OCI-LY7 (cell line): ENCODE measurements at regions not wholly inside any gene's neighbourhood (a gene's known extent, or its start where the extent isn't known, plus 50 kb on each side); places are given as distances from the start of the nearest gene placed in this dataset.

ENCODE experiments used
- BruUV-seq: library from RNA; stranded (reverse); fragments of 400-500 nt; replicated peaks from 2 replicates; lab custom pipeline; 2021; lab: Mats Ljungman, UMichigan
- CTCF ChIA-PET: fragments of 300-600 bp; sonication (Branson Sonifier 250); formaldehyde crosslinking; loops from one replicate; lab custom pipeline; 2022; ENCODE audit warnings: antibody characterized with exemption; ENCODE audit not compliant: unreplicated experiment; lab: Charles Lee
- POLR2A ChIA-PET: fragments of 300-600 bp; sonication (Branson Sonifier 250); formaldehyde crosslinking; loops from one replicate; lab custom pipeline; 2022; ENCODE audit warnings: antibody characterized with exemption; lab: Charles Lee
- DNase-seq: peaks from one replicate; pipeline ENCODE4 v3.0.0-alpha.2; 2015; ENCODE audit warnings: low spot score
- H2AFZ ChIP-seq: fragments of 200-600 bp; sonication (generic), shearing (Covaris generic); 2 replicates; pipeline ENCODE4 v1.6.1; 2014; ENCODE audit warnings: mild to moderate bottlenecking, antibody characterized with exemption, low read length, moderate library complexity
- H3K27ac ChIP-seq: fragments of 200-600 bp; sonication (generic); 2 replicates; pipeline ENCODE4 v1.5.1; 2014; ENCODE audit warnings: mixed run types, low read depth, mild to moderate bottlenecking, moderate library complexity, low read length, inconsistent platforms; ENCODE audit not compliant: poor library complexity, severe bottlenecking
- H3K36me3 ChIP-seq: fragments of 200-600 bp; sonication (generic); 2 replicates; pipeline ENCODE4 v1.6.1; 2014; ENCODE audit warnings: mild to moderate bottlenecking, antibody characterized with exemption, low read length, moderate library complexity, mixed read lengths; ENCODE audit not compliant: insufficient read depth
- H3K4me1 ChIP-seq: fragments of 200-600 bp; sonication (generic); 2 replicates; pipeline ENCODE4 v1.5.1; 2014; ENCODE audit warnings: mild to moderate bottlenecking, low read length; ENCODE audit not compliant: insufficient read depth, poor library complexity, severe bottlenecking
- H3K4me2 ChIP-seq: fragments of 200-600 bp; sonication (generic); 2 replicates; pipeline ENCODE4 v1.6.1; 2014; ENCODE audit warnings: mild to moderate bottlenecking, low read length
- H3K4me3 ChIP-seq: fragments of 200-600 bp; sonication (generic); 2 replicates; pipeline ENCODE4 v1.5.1; 2014; ENCODE audit warnings: mild to moderate bottlenecking, low read depth, low read length; ENCODE audit not compliant: poor library complexity, severe bottlenecking
- H3K79me2 ChIP-seq: fragments of 200-600 bp; sonication (generic); 2 replicates; pipeline ENCODE4 v1.6.1; 2016; ENCODE audit warnings: low read depth, mild to moderate bottlenecking, low read length, moderate library complexity, mixed read lengths; ENCODE audit not compliant: insufficient read depth
- H3K9me2 ChIP-seq: fragments of 200-600 bp; sonication (generic); 2 replicates; pipeline ENCODE4 v1.6.1; 2016; ENCODE audit warnings: mild to moderate bottlenecking, low read length, mixed read lengths; ENCODE audit not compliant: insufficient read depth
- H3K9me3 ChIP-seq: fragments of 200-600 bp; sonication (generic); 2 replicates; pipeline ENCODE4 v1.6.1; 2014; ENCODE audit warnings: mild to moderate bottlenecking, mixed run types, low read length, mixed read lengths
- H4K20me1 ChIP-seq: fragments of 200-600 bp; sonication (generic); 2 replicates; pipeline ENCODE4 v1.6.1; 2014; ENCODE audit warnings: mild to moderate bottlenecking, antibody characterized with exemption, low read length, moderate library complexity, mixed read lengths; ENCODE audit not compliant: insufficient read depth
- CTCF ChIP-seq: fragments of 200-600 bp; sonication (generic); conservative IDR thresholded peaks from 2 replicates; pipeline ENCODE4 v1.5.1; 2014; ENCODE audit warnings: mild to moderate bottlenecking, antibody characterized with exemption, low read length, moderate library complexity, mixed read lengths
- EZH2phosphoT487 ChIP-seq: fragments of 200-600 bp; sonication (generic); IDR thresholded peaks from 2 replicates; pipeline ENCODE4 v1.6.1; 2018; ENCODE audit warnings: low read depth, borderline replicate concordance, mild to moderate bottlenecking, mixed run types, antibody characterized with exemption, low read length, moderate library complexity, mixed read lengths
- intact Hi-C: fragments of 100-400 bp; cut with micrococcal nuclease; formaldehyde crosslinking; loops from one replicate; pipeline ENCODE4 v1.10.0; 2022; ENCODE audit not compliant: unreplicated experiment

- BruUV-seq: no TSS peak
- Histone ChIP-seq H2AFZ (no peak overlapping the region), H3K4me3 (no peak overlapping the region), H3K36me3 (no peaks in the 10 kb centered on the region), H3K27ac (no peak overlapping the region), H3K79me2 (no peaks in the 10 kb centered on the region), H3K4me1 (no peaks in the 10 kb centered on the region), H3K9me3 (no peaks in the 10 kb centered on the region), H3K4me2 (no peak overlapping the region), H3K9me2 (no peaks in the 10 kb centered on the region), H4K20me1 (no peaks in the 10 kb centered on the region)
- TF ChIP-seq CTCF (no peak), EZH2phosphoT487 (no peak)
- ChIA-PET CTCF (no interaction called here), POLR2A (no interaction called here)
- no peak for DNase-seq
- intact Hi-C loops: no loop called here
These were observed 131.3 kb downstream of the DCLK3 start for GRCh38 chr3:36633060-36633459.

- no peak for DNase-seq
- no peak overlapping the region for H3K27ac ChIP-seq
- H3K79me2 ChIP-seq: no peaks in the 10 kb centered on the region
- no peak overlapping the region for H3K4me3 ChIP-seq
- intact Hi-C loops: no loop called here
- CTCF ChIA-PET: no interaction called here
- POLR2A ChIA-PET: interaction anchor here (0.6 kb wide), 1 partner anchor 471 kb away, joined by 3 read pairs; no protein-coding TSS in a partner anchor
- H3K4me1 ChIP-seq: no peaks in the 10 kb centered on the region
- no peaks in the 10 kb centered on the region for H3K9me3 ChIP-seq
- no peaks in the 10 kb centered on the region for H4K20me1 ChIP-seq
- H3K9me2 ChIP-seq: no peaks in the 10 kb centered on the region
- H3K36me3 ChIP-seq: no peaks in the 10 kb centered on the region
- no peak overlapping the region for H2AFZ ChIP-seq
- H3K4me2 ChIP-seq: no peak overlapping the region
- no TSS peak for BruUV-seq
- TF ChIP-seq EZH2phosphoT487 (no peak), CTCF (no peak)
These were observed 132.8 kb downstream of the DCLK3 start for GRCh38 chr3:36631549-36631948.

DNA sequence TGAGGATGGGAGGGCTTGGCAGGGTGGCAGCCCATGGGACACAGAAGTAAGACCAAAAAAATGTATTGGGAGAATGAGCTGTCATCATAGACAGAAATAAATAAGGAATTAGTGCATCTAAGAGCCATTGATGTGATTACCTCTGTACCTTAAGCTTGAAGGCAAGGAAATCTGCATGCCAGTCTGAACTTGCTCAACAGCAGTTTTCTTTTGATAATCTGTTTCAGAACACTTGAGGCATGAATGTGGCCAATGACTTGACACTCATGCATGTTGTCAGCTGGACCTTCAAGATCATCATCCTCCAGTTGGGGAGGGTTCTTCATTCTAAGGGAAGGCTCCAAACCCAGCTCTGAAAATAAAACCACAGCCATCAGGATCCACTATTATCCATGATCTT lies 148.5 kb downstream of the DCLK3 start:
- CTCF ChIA-PET: no interaction called here
- intact Hi-C loops: no loop called here
- H3K27ac ChIP-seq: no peak overlapping the region
- H3K79me2 ChIP-seq: no peaks in the 10 kb centered on the region
- H3K4me1 ChIP-seq: no peaks in the 10 kb centered on the region
- POLR2A ChIA-PET: no interaction called here
- H2AFZ ChIP-seq: no peak overlapping the region
- H3K9me2 ChIP-seq: no peaks in the 10 kb centered on the region
- DNase-seq: no peak
- H3K36me3 ChIP-seq: no peaks in the 10 kb centered on the region
- H4K20me1 ChIP-seq: no peaks in the 10 kb centered on the region
- no peak overlapping the region for H3K4me3 ChIP-seq
- TF ChIP-seq EZH2phosphoT487 (no peak), CTCF (no peak)
- BruUV-seq: no TSS peak
- H3K4me2 ChIP-seq: no peak overlapping the region
- H3K9me3 ChIP-seq: no peaks in the 10 kb centered on the region
